ENCODE measurements at regions not wholly inside any gene's neighbourhood (a gene's known extent, or its start where the extent isn't known, plus 50 kb on each side); places are given as distances from the start of the nearest gene placed in this dataset.

- peaks cover 0 to 1% (median 0%) of the 10 kb centered on the region in 4 donors for H3K36me3 ChIP-seq (ENCODE audit: control insufficient read depth in 4 of 4, insufficient read depth in 3 of 4, low read depth in 1 of 4, low read length in 3 of 4)
- TF ChIP-seq FOXA1 (IDR thresholded peaks at IDR 0.05) (no peak), RXRA (IDR thresholded peaks at IDR 0.05) (no peak), HNF4G (IDR thresholded peaks at IDR 0.05) (no peak), HNF4A (conservative IDR thresholded peaks at IDR 0.05) (no peak)
- no peak for DNase-seq (ENCODE audit: low spot score)
- H3K4me3 ChIP-seq (ENCODE audit: low read depth in 1 of 3, low read length in 3 of 3) = no peak overlapping the region
- 96% methylated on average over 4 of the region's 4 CpGs for WGBS
- peaks cover 0 to 10% (median 3%) of the 10 kb centered on the region in 4 donors for H3K27me3 ChIP-seq (ENCODE audit: control insufficient read depth in 4 of 4, insufficient read depth in 4 of 4, low read length in 3 of 4)
- H3K9ac ChIP-seq (ENCODE audit: low read depth in 1 of 2, low read length in 2 of 2) = no peak overlapping the region
- peaks cover 0 to 8% (median 3%) of the 10 kb centered on the region in 4 donors for H3K4me1 ChIP-seq (ENCODE audit: control insufficient read depth in 4 of 4, insufficient read depth in 4 of 4, low read length in 3 of 4)
- H3K27ac ChIP-seq (ENCODE audit: low read depth in 1 of 2, low read length in 2 of 2) = no peak overlapping the region
- peaks cover under 1 to 3% (median 1%) of the 10 kb centered on the region in 4 donors for H3K9me3 ChIP-seq (ENCODE audit: control insufficient read depth in 4 of 4, low read length in 3 of 4)
Observed at GRCh38 chr6:105977934-105978504, 108.1 kb upstream of the PRDM1 start.

GRCh38 chr6:105974986-105975385 lies 111.2 kb upstream of the PRDM1 start:
- no peak for DNase-seq (ENCODE audit: low spot score)
- Histone ChIP-seq H3K9me3 (ENCODE audit: control insufficient read depth in 4 of 4, low read length in 3 of 4) (peaks cover 4 to 14% (median 6%) of the 10 kb centered on the region in 4 donors), H3K36me3 (ENCODE audit: control insufficient read depth in 4 of 4, insufficient read depth in 3 of 4, low read depth in 1 of 4, low read length in 3 of 4) (peaks cover 0 to 5% (median 0%) of the 10 kb centered on the region in 4 donors), H3K27ac (ENCODE audit: low read depth in 1 of 2, low read length in 2 of 2) (no peak overlapping the region), H3K27me3 (ENCODE audit: control insufficient read depth in 4 of 4, insufficient read depth in 4 of 4, low read length in 3 of 4) (peaks cover 0 to 3% (median 0%) of the 10 kb centered on the region in 4 donors), H3K4me3 (ENCODE audit: low read depth in 1 of 3, low read length in 3 of 3) (no peak overlapping the region), H3K4me1 (ENCODE audit: control insufficient read depth in 4 of 4, insufficient read depth in 4 of 4, low read length in 3 of 4) (no peaks in the 10 kb centered on the region), H3K9ac (ENCODE audit: low read depth in 1 of 2, low read length in 2 of 2) (no peak overlapping the region)
- WGBS = 74% methylated on average over 2 of the region's 2 CpGs
- TF ChIP-seq GABPA (IDR thresholded peaks at IDR 0.05 in 1 of 2, conservative IDR thresholded peaks at IDR 0.05 in 1 of 2) = no peak
- TF ChIP-seq ZBTB33 (IDR thresholded peaks at IDR 0.05) = no peak
- TF ChIP-seq YY1 (IDR thresholded peaks at IDR 0.05) = no peak
- no peak for TF ChIP-seq HNF4G (IDR thresholded peaks at IDR 0.05)
- TF ChIP-seq RXRA (IDR thresholded peaks at IDR 0.05) = no peak
- TF ChIP-seq FOXA2 (IDR thresholded peaks at IDR 0.05) = no peak
- TF ChIP-seq CTCF (IDR thresholded peaks at IDR 0.05; ENCODE audit: low read depth, low read length, missing input control) = no peak
- TF ChIP-seq ATF3 (IDR thresholded peaks at IDR 0.05) = no peak
- TF ChIP-seq REST (IDR thresholded peaks at IDR 0.05) = no peak
- TF ChIP-seq JUND (IDR thresholded peaks at IDR 0.05) = no peak
- no peak for TF ChIP-seq SP1 (IDR thresholded peaks at IDR 0.05)
- TF ChIP-seq FOXA1 (IDR thresholded peaks at IDR 0.05) = no peak
- TF ChIP-seq RAD21 (IDR thresholded peaks at IDR 0.05) = no peak
- TF ChIP-seq EGR1 (IDR thresholded peaks at IDR 0.05; ENCODE audit: low read depth in 2 of 2) = no peak
- TF ChIP-seq TAF1 (conservative IDR thresholded peaks at IDR 0.05) = no peak
